NOMO-1 (cell line): ENCODE measurements at regions not wholly inside any gene's neighbourhood (a gene's known extent, or its start where the extent isn't known, plus 50 kb on each side); places are given as distances from the start of the nearest gene placed in this dataset.
A peak's percentile ranks its signal among the peaks of the same experiment; 100 is the strongest.

Source experiments
- DNase-seq, 2 experiments: peaks; one replicate each; lab custom pipeline; 2025; ENCODE audit not compliant: unreplicated experiment in 2 of 2; lab: John Stamatoyannopoulos, UW

DNA sequence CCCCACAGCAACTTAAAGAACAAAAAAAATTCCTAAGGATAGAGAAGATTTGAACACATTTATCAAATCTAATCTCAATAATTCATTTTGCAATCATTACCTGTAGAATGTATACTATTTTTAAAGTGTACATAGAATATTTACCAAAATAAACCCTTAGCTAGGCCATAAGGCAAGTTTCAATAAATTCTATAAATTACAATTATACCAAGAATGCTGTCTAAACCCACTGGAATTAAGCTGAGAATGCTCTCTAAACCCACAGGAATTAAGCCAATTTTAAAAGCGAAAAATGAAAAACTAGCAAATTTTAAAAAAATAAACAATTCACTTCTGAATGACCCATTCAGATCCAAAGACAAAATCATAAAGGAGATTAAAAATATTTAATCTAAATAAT, 540.4 kb upstream of the NBEA start:
- DNase-seq, result no peak

DNA sequence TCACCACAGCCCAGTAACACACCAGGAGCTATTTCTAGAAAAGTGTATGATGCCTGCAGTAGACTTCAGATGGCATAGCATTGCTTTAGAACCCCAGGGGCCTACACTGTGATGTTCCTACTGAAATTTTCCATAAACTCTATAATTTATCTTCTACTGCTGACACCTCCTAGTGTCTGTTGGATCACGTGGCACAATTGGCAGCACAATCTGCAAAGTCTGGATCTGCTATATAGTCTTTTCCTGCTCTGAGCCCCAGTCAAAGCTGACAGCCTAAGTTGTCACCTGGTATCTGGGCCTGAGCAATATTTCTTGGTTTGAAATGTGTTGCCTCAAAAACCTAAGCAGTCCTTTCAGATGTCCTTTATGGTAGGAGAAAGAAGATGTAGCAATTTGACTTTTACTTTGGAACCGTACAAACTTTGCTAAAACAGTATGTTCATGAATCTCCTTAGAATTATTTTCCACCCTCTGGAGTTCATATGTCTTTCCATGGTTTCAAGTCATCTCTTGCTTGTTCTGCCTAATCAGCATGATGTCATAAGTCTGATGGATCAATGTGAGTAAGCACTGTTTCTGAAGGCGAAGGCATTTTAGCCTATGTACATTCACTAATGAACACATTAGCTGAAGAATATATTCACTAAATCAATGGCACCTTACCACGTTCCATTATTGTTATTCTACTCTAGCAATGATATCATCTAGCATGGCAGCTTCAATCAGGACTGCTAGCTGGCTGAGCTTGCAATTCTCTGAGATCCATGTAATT, 536.5 kb upstream of the NBEA start:
- DNase-seq, result no peak

DNA sequence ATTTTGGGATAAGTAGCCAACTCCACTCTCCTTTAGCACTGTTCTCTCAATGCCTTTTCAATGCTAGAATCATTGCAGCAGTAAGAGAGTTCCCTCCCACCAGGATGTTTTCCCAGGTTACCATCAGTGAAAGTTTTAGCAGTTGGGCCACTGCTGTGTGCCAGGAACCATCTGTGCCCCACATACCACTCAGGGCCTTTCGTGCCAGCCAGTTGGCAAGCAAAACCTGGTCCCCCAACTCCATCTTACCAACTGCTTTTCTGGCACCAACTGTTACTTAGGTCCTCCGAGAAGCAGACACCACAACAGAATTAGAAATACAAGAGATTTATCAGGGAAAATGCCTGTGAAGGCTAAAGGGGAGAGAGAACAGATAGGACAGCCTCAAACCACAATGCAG, 533.4 kb upstream of the NBEA start:
- no peak for DNase-seq

DNA sequence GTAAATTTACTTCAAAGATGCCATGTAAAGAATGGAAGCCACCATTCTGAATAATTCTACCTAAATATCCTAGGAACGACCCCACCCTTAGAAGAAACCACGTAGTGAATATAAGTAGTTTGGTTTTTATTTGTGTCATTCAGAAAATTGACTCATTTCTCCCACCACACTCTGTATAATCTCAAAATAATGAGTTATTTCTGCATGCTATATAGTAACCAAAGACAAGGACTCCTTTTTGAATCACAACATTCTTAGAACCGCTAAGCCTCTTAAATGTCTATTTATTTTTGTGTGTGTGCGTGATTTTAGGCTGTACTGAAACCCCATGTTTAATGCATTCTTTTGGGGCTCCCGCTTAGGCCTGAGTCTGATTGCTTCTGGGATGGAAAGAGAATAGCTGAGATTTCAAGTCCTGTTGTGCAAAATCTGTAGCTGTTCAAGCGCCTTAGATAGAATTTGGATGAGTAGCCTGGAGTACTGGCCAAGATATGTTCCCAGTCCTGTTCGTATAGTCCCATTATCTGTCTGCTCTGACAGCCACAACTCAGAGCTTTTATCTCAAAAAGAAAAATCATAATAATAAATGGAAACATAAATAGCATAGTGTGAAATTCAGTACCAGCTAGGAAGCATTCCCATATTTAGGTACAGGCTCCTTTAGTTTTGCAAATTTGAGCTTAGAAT, 532.4 kb upstream of the NBEA start:
- DNase-seq, result no peak

DNA sequence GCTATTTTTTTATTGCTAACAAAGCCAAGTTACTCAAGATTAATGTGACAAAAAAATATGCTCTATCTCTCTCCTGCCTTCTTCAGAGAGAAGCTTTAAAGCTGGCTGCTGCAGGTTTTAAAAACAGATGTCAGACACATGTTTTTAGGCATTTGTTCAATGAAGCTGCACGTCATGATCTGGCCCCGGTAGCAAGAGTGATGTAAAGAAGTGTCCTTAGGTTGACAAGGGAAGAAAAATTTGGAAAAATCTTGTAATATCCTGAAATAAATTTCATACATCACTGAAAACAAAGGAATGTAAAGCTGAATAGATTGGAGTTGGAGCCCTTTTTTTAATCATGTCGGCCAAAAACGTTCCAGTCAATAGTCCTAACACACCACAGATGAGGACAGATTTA, 531.4 kb upstream of the NBEA start:
- DNase-seq, result no peak

DNA sequence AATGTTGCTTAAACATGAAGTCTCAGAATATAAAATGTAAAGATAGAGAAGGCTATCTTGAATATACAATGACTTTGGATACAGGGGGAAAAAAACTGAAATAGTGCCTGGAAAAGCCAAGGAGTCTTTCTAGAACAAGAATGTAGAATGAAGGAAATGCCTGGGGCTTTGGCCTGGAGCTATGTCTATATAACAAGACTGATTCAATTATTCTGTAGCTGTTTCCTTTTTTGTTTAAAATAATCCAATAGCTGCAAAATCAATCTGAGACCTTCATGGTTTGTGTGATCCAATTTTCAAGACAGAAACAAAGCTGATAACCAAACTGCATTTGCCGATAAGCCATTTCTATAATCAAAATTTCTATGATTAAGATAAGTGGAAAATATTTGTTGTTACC, 530.9 kb upstream of the NBEA start:
- no peak for DNase-seq

DNA sequence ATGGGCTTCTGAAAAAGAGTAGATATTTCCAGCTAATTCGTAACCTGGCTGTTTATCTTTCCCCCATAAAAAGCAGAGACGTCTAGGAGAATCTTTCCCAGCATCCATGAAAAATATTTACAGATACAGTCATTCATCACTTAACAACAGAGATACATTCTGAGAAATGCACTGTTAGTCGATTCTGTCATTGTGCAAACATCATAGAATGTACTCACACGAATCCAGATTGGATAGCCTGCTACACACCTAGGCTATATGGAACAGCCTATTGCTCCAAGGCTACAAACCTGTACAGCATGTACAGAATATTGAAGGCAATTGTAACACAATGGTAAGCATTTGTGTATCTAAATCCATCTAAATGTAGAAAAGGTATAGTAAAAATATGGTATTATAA, 530.2 kb upstream of the NBEA start:
- DNase-seq, result no peak

DNA sequence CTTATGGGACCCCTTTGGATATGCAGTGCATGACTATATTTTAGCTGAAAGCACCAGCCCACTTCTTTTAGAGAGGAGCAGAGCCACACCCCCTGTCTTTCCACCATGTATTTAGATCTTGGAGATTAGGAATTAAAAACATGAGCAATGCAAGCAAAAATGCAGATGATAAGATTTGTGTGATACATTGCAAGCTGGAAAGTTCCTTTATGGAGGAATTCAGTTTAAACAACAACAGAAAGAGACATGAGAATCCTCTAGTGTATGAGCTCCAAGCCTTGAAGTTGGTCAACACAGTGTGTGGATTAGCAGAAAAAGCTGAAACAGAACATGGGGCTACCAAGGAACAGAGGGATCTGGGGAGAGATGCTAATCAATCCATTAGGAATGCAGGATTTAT, 529.8 kb upstream of the NBEA start:
- no peak for DNase-seq

DNA sequence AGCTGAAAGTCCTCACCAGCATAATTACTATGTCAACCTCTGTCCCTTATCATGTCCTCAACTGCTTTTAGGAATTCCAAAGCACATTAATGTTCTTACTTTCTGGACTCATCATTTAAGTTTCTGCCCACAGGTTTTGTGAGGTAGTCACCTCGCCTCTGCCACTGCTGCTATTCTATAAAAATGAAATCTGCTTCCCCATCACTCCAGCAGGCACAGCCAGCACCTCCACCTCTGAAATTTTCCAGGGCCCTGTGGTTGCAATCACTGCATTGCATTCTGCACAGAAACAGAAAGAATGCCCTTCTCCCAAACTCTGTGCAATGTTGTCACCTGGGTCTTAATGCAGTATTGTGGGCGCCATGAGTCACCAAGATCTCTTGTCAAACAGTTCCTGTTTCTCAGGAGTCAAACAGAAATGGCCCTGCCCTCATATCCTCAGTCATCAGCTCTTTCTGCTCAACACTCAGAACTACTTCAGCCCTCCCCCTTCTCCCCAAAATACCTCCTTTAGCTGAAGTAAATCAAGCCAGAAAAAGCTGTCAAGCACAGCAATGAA, 529.2 kb upstream of the NBEA start:
- DNase-seq, result peak in 1 of 2 experiments; percentile 0

DNA sequence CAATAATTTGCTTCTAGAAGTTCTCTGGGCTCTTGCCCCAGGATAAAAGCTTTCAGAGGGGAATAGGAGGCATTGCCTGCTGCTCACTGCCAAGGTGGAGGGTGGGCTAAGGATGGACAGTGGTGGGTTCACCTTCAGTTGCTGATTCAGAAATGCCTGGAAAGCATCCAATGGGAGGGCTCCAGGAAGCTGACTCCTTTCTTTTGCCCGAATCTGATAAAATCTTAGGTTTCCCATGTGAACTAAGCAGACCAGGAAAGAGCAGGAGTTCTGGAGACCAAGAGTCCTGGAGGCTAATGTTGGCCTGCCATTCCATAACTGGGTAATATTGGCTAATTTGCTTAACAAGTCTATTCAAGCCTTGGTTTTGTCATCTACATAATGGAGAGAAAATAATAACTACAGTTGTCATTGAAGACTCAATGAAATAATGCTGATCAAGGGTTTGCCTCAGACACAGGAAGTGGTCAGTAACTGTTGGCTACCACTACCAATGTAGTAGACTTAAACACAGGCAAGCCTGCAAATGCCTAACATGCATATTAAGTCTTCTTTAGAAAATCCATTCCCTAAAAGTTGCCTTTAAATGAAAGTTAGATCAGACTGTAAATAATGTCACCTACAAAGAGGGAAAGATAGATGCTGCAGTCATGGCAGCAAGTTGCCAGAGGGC, 528.4 kb upstream of the NBEA start:
- no peak for DNase-seq

DNA sequence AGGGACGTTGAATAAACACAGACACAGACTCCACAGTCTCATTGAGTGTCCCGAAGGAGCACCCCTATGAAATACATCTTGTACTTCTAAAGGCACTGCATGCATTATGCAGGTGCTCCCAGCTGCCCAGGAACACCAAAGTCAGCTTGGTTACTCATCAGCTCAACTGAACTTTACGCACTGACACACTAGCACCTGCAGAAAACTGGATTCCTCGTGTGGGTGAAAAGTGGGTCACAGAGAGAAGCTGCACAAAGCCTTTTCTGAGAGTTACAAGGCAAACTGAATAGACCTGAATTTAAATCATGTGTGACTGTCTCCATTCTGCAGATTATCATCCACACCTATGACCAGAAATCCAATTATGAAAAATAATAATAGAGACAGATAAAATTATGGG, 527.5 kb upstream of the NBEA start:
- no peak for DNase-seq

DNA sequence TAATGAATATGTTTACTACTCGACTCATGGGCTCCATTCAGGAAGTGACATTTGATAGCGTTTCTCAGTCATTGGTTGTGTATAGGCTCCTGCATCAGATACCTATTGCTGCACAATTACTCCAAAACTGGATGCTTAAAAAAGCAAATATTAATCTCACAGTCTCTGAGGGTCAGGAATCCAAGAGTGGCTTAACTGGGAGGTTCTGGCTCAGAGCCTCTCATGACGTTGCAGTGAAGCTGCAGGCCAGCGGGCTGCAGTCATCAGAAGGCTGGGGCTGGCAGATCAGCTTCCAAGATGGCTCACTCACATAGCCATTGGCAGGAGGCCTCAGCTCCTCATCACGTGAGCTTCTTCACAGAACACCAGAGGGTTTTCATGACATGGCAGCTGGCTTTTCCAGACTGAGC, 525.1 kb upstream of the NBEA start:
- no peak for DNase-seq

DNA sequence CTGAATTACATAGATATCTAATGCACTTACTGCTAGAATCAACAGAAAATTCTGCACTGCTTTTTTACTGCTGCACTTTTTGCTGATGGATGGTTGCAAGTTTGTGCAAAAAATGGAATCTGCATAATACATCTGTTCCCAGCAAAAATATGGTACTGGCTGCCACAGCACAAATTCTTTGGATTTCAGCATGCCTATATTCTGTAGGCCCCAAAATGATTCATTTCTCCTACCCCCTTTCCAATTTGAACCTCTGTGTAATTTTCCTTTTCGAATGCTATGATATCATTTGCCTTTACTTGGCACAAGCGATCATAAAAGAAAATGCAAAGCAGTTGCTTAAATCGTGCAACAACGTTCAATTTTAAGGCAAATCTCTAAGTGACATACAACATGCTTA, 524.2 kb upstream of the NBEA start:
- no peak for DNase-seq

DNA sequence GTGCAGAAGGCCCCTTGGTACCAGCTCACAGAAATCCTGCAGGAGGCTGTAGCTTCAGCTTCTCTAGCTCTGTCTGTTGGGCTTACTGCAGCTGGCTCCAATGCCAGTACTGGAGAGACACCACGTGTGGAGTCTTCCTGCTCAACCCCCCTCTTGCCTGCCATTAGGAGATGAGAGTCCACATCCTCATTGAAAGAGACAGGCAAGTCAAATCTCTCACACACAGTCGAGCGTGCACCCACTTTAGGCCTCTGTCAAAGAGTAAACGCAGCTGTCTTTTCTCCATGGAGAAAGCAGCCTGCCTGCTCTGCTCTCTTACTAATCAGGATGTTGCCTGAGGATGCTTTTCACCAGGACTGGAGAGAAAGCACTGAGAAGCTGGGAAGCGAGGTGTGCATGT, 523.0 kb upstream of the NBEA start:
- DNase-seq, result no peak

DNA sequence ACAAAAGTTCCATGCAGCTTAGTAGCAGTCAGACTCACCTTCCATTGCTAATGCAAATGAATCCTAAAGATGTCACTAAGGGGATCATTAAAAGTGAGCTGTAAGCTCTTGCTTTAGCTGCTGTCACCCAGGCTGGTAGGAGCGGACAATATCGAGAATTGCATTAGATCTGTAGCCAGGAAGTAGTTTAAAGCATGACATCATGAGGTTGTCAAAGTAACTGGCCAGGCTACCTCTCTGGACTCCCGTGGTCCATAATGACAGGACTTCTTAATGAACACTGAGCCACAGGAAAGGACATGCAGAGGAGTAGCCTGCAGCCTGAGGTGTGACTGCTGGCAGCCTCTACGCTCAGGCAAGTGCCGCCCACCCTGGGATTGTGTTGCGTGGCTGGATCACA, 522.3 kb upstream of the NBEA start:
- no peak for DNase-seq

DNA sequence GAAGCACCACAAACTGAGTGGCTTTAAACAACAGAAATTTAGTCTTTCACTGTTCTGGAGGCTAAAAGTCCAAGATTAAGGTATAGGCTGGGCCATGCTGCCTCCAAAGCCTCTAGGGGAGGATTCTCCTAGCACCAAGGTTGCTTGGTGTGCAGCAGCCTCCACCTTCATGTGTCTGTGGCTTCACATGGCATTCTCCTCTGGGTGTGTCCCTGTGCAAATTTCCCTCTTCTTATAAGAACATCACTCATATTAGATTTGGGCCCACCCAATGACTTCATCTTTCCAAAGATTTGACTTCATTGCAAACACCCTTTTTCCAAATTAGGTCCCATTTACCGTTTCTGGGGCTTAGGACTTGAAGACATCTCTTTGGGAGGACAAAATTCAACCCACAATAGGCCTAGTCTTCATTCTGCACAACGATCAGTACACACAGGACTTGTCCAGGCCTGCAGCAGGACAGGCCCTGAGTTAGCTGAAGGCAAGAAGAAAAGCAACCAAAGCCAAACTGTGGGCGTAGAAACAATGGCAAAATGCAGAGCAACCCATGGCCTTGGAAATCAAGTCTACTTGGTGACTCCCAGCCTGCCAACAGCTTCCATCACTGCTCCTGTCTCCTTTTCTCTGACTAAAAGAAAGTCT, 521.2 kb upstream of the NBEA start:
- no peak for DNase-seq

DNA sequence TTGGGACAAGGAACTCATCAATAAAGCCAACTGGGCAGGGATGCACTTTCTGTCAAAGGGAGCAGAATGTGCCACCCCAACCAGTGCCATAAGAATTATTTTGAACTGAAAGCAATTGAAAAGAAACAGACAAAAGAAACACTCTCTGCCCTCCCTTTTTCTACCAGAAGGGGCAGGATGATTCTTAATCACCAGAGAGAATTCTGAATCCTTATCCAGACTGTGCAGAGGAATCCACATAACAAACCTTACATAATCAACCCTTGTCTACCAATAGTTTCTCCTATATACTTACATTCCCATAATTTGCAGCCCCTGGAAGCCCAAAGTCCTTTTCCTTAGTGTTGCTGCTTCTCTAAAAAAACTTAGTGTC, 520.7 kb upstream of the NBEA start:
- DNase-seq, result no peak

DNA sequence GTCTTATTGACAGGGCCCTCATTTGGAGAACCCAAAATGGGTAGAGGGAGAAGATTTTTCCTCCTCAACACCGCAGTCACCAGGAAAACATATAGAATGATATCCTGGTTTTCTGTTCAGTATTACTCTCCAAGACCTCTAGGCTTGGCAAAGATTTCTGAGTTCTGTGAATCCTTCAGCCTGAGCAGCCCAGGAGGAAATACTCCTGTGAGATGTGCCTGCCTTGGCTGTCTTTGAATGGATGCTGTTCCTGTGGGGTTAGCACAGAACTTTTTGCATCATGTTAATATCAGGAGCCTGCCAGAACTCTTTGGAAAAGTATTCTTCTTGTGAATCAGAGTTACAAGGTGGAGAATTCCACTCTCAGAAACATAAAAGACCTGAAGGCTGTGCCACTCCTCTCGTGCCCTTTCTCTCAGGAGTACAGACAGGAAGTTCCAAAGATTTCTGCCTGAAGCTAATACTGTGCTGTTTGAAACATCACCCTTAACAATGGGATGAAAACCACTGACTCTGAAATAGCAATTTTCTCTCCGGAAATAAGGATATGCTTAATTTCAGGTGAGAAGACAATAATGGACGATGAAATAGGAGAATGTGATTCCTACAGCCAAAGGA, 520.1 kb upstream of the NBEA start:
- no peak for DNase-seq

DNA sequence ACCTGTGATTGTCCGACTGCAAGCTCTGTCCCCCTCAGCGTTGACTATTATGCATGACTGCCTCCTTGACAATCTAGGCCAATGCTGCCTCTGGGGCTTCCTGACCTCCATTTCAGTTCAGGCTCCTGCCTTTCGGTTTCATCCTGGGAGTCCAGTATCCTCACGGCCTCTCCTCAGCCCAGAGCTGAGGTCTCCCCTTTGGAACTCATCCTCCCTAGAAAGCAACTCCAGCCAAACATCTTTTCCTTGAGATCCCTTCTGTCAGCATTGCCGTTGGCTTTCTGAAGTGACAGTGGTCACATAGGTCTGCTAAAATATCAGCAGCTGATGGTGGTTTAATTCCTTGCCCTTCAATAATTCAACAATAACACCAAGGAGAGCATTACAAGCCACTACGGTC, 519.1 kb upstream of the NBEA start:
- DNase-seq, result no peak

DNA sequence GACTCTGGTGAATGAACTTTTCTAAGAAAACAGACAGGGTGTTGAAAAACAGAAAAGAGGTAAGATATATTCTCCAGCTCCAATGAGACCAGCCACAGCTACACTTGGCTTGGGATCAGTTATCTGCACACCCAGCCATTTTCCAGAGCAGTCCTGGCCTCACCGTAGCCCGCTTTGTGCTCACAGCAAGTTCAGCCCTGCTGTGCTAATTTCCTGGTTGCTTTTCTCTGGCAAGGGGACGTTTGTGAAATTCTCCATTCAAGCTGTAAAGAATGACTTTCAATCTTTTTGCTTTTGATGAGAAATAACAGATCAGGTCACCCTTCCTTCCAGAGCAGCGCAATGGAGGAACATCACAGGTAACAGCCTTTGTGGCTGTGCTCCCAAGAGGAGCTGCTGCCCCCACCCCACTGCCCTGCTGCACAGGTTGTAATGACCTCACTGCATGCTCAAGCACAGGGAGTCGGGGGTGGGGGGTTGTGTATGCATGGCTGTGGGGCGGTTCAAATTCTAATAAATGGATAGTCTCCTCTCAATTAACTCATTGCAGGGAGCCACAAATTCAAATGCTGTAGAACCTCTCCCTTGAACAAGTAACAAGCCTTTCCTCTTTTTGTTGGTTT, 516.6 kb upstream of the NBEA start:
- no peak for DNase-seq
